NCI-H146 treated with DMSO at 0.1 percent for 48 hours (cell line): ENCODE measurements at regions not wholly inside any gene's neighbourhood (a gene's known extent, or its start where the extent isn't known, plus 50 kb on each side); places are given as distances from the start of the nearest gene placed in this dataset.
"Not testable (repeated sequence)": the region's sequence is repeated elsewhere in the genome, so short reads cannot be mapped to it uniquely, and the experiment has no call there.

Experiments used
- DNase-seq: peaks from one replicate; lab custom pipeline; 2025; ENCODE audit not compliant: unreplicated experiment; lab: John Stamatoyannopoulos, UW

GRCh38 chr14:22313172-22313801, 275.7 kb downstream of the DAD1 start:
- DNase-seq = no peak

GRCh38 chr14:22311636-22312035, 277.4 kb downstream of the DAD1 start:
- DNase-seq = no peak

GRCh38 chr14:22305607-22306006, 283.4 kb downstream of the DAD1 start:
- no peak for DNase-seq

GRCh38 chr14:22304326-22304725, 284.7 kb downstream of the DAD1 start:
- no peak for DNase-seq

DNA sequence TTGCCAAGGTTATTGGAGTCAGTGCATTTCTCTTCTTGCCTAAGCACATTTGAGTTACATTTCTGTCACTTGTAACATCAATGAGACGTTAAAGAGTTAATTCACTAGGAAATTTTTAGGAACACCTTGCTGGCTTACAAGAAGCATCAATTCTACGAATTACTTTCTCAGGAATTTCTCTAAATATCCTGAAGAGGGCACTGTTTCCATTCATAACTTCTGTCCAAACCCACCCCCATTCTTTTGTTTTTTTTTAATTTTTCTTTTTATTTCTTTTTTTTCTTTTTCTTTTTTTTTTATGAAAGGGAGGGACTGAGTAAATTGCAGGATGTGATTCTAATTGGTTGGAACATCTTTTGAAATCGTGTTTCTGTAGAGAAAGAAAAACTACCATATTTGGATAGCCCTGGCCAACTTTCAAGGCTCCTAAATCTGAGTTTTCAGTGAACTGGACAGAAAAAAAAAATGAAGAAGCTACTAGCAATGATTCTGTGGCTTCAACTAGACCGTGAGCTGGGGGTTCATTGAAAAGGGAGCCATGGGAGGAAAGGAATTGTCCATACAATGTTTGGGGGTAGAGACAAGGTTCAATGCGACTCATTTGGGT, 285.3 kb downstream of the DAD1 start:
- no peak for DNase-seq

DNA sequence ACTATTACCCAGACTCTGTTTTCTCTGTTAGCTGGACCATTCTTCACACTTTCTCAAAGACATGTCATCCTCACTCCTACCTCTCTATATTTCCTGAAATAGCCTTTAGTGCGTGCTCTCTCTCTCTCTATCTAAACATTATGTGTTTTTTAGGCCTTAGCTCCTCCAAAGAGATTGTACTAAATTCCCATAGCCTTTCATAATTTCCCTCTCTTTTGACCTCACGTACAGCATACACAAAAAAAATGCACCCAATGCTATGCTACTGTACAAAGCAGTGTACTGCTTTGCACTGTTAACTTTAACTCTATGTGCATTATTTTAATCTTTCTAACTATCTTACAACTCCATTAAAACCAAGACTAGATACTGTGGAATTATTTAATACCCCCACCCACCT, 288.4 kb downstream of the DAD1 start:
- DNase-seq = no peak

- no peak for DNase-seq
Measured at GRCh38 chr14:22297376-22297775, 291.6 kb downstream of the DAD1 start.

DNA sequence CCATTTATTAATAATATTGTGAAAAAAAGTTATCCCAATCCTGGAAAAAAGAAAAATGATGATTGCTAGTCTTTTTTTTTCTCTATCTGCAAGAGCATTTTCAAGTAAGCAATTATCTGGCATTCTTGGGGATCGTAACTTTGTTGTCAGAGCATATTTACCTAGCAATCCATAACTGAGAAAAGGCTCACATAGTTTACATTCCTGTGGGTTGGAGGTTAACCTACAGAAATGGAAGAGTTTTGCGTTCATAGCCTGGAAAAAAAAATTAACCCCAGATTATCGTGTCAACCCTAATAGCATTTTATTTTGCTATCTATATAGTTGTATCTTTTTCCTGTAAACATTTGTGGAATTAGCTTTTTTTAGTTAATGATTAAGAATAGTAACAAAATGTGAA, 292.3 kb downstream of the DAD1 start:
- DNase-seq = no peak

GRCh38 chr14:22296088-22296487, 292.9 kb downstream of the DAD1 start:
- DNase-seq = no peak

- DNase-seq = no peak
Measured at GRCh38 chr14:22291406-22291805, 297.6 kb downstream of the DAD1 start.

DNA sequence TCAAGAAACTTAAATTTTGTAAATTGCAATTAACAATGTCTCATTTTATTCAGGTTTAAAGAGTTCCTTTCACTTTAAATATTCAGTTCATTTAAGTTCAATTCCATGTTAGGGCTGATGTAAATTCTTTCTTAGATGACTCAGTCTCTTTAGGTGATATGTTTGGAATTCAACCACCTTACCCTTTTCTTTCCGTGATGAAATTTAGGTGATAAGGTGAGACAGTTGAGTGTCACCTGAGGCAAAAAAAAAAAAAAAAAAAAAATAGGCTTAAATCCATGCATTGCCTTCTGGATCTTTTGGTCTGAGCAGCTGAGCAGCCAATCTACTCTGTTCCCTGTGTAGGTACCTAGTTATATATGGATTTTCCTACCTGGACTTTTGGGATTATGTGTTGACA, 299.5 kb downstream of the DAD1 start:
- no peak for DNase-seq

DNA sequence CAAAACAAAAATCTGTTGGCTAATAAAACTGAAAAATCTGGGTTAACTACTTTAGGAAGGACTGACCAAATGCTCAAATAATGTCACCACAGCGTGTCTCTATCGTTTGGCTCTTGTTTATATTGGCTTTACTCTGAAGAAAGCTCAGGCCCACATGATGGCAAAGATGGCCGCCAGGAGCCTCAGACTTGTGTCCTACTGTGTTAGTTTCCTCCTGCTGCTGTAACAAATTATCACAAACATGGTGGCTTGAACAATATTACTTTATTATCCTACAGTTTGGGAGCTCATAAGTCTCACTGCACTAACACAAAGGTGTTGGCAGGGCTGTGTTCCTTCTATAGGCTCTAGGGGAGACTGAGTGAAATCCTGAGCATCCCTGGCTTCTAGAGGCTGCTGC, 303.0 kb downstream of the DAD1 start:
- DNase-seq = no peak

DNA sequence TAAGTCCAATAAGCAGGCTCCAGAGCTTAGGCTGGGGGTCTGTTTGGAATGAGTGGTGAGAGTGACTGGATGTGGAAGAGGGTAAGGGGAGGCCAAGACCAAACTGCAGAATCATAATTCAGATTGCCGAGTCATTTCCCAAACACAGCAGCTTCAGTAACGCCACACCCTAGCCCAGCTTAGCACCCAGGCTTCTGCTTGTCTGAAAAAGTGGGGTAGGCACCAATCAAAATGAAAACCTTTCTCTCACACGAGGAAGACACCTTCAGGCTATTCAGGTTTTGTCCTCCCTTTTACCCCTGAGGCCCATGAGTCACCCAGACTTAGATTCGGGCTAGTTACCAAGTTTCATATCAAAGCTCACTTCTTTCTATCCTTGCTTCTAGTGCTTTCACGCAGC, 306.1 kb downstream of the DAD1 start:
- DNase-seq = no peak

GRCh38 chr14:22282417-22282816, 306.6 kb downstream of the DAD1 start:
- no peak for DNase-seq

DNA sequence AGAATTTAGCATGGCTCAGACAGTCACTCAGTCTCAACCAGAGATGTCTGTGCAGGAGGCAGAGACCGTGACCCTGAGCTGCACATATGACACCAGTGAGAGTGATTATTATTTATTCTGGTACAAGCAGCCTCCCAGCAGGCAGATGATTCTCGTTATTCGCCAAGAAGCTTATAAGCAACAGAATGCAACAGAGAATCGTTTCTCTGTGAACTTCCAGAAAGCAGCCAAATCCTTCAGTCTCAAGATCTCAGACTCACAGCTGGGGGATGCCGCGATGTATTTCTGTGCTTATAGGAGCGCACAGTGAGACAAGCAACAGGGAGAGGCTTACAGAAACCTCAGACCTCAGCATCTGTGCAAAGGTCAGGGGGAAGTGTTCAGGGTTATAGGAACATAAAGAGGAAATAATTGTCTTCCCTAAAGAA, 307.6 kb downstream of the DAD1 start:
- not testable (repeated sequence) for DNase-seq

DNA sequence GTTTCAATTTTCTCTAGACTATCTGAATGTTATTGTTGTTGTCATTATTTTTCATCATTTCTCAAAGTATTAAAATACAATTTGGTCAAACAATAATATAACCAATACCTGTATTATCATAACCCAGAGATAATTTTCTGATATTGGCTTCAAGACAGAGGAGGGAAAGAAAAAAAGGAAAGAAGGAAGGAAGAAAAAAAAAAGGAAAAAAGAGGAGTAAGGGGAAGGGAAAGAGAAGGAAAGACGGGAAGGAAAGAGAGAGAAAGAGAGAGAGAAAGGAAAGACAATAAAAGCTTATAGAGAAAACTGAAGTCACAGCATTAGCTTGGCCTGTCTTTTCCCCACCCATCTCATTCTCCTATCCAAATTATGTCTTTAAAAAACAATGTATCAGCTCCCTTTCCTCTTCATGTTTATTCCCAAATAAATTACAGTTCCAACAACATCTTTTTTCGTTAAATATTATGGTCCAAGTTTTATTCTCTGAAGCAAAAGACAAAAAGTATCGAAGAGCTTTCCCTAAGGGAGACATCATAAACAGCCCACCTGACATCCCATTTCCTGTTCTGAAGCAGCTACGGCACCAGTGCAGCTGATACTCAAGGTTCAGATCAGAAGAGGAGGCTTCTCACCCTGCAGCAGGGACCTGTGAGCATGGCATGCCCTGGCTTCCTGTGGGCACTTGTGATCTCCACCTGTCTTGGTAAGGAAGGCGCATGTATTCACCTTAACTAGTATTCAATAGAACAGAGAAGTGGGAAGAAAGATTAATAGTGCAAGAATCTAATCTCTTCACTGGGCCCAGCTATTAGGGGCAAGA, 308.3 kb downstream of the DAD1 start:
- no peak for DNase-seq

GRCh38 chr14:22276913-22277816, 311.9 kb downstream of the DAD1 start:
- DNase-seq = no peak

DNA sequence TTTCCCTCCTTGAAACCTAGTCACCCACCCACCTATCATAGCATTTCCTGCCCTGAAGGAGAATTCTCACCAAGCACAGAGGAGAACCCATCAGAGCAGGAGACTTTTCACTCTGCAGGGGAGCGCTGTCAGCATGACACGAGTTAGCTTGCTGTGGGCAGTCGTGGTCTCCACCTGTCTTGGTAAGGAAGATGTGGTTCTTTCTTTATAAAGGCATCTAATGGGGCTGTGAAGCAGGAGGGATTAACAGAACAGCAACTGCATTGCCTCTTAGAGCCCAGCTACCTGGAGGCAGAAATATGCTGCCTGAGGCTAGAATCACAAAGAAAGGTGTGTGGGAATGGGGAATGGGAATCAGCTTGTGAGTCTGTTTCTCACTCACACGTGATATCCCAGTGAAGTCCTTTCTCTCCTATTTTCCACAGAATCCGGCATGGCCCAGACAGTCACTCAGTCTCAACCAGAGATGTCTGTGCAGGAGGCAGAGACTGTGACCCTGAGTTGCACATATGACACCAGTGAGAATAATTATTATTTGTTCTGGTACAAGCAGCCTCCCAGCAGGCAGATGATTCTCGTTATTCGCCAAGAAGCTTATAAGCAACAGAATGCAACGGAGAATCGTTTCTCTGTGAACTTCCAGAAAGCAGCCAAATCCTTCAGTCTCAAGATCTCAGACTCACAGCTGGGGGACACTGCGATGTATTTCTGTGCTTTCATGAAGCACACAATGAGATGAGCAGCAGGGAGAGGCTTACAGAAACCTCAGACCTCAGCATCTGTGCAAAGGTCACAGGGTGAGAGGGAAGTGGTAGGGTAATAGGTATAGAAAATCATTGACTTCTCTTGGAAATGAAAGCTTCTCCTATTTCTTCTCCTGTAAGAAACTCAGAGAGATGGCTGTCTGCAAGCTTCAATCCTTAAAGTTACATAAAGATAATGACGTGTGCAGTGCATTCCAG, 316.9 kb downstream of the DAD1 start:
- no peak for DNase-seq

DNA sequence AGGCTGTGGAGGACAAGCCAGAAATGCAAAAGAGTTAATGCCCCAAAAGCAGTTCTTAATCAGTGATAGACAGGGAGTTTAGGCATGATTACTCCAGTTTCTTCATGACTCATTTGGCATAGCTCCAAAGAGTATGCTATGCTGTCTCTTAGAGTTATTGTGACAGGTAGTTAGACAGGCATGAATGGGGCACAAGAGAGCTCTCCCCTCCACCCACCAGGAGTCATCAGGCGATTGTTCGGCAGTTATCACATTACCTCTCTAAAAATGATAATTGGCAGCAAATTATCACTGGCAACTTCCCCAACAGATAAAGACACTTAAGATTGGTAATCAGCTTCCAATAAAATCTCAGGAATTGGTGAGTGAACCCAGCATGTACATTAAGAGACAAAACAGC, 320.1 kb downstream of the DAD1 start:
- DNase-seq = no peak

DNA sequence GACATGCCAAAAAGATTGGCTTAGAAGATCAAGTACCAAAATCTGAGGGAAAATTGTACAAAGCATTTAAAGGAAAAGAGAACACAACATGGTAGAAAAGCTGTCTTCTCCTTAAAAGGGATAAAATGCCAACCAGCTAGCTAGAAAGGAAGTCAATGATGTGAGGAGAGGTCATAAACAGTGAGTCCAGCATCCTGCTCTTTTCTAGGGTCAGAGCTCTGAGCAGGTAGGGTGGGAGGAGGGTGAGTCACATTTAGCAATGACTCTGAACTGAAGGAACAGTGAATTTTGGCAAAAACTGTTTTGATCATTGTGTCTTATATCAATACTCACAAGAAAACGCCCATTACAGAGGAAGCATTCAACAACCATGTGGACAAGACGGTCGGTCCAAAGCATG, 322.3 kb downstream of the DAD1 start:
- DNase-seq = no peak
